ENCODE measurements at regions not wholly inside any gene's neighbourhood (a gene's known extent, or its start where the extent isn't known, plus 50 kb on each side); places are given as distances from the start of the nearest gene placed in this dataset.

DNA sequence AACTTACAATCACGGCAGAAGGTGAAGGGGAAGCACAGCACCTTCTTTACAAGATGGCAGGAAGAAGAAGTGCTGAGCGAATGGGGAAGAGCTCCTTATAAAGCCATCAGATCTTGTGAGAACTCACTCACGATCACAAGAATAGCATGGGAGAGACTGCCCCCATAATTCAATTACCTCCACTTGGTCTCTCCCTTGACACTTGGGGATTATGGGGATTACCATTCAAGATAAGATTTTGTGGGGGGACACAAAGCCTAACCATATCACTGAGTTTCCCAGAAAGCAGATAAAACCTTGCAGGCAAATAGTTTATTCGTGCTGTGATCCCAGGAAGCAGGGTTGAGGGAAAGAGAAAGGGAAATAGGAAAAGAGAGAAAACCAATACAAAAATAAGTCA, 69.0 kb upstream of the GYPA start:
- no peaks in the 10 kb centered on the region for H3K27me3 ChIP-seq (ENCODE audit: control insufficient read depth in 4 of 4, insufficient read depth in 4 of 4, low read length in 3 of 4)
- H3K4me3 ChIP-seq (ENCODE audit: low read depth in 1 of 3, low read length in 3 of 3): no peak overlapping the region
- no peak overlapping the region for H3K9ac ChIP-seq (ENCODE audit: low read depth in 1 of 2, low read length in 2 of 2)
- DNase-seq (ENCODE audit: low spot score): no peak
- TF ChIP-seq, protein P1, sequence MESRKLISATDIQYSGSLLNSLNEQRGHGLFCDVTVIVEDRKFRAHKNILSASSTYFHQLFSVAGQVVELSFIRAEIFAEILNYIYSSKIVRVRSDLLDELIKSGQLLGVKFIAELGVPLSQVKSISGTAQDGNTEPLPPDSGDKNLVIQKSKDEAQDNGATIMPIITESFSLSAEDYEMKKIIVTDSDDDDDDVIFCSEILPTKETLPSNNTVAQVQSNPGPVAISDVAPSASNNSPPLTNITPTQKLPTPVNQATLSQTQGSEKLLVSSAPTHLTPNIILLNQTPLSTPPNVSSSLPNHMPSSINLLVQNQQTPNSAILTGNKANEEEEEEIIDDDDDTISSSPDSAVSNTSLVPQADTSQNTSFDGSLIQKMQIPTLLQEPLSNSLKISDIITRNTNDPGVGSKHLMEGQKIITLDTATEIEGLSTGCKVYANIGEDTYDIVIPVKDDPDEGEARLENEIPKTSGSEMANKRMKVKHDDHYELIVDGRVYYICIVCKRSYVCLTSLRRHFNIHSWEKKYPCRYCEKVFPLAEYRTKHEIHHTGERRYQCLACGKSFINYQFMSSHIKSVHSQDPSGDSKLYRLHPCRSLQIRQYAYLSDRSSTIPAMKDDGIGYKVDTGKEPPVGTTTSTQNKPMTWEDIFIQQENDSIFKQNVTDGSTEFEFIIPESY (IDR thresholded peaks at IDR 0.05): no peak
- no peak for TF ChIP-seq RAD21 (IDR thresholded peaks at IDR 0.05)
- no peak for TF ChIP-seq ATF3 (IDR thresholded peaks at IDR 0.05)
- TF ChIP-seq JUND (IDR thresholded peaks at IDR 0.05): no peak
- TF ChIP-seq EGR1 (IDR thresholded peaks at IDR 0.05; ENCODE audit: low read depth in 2 of 2): no peak
- no peak for TF ChIP-seq FOXA1 (IDR thresholded peaks at IDR 0.05)
- TF ChIP-seq FOXA2 (IDR thresholded peaks at IDR 0.05): no peak
- TF ChIP-seq, protein P2, sequence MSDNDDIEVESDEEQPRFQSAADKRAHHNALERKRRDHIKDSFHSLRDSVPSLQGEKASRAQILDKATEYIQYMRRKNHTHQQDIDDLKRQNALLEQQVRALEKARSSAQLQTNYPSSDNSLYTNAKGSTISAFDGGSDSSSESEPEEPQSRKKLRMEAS (IDR thresholded peaks at IDR 0.05): no peak
- no peak for TF ChIP-seq NR2F2 (IDR thresholded peaks at IDR 0.05)
- TF ChIP-seq GABPA (IDR thresholded peaks at IDR 0.05 in 1 of 2, conservative IDR thresholded peaks at IDR 0.05 in 1 of 2): no peak
- TF ChIP-seq HNF4G (IDR thresholded peaks at IDR 0.05): no peak
- no peak for TF ChIP-seq TAF1 (conservative IDR thresholded peaks at IDR 0.05)
- no peak for TF ChIP-seq RXRA (IDR thresholded peaks at IDR 0.05)
- no peaks in the 10 kb centered on the region for H3K4me1 ChIP-seq (ENCODE audit: control insufficient read depth in 4 of 4, insufficient read depth in 4 of 4, low read length in 3 of 4)
- no peaks in the 10 kb centered on the region for H3K36me3 ChIP-seq (ENCODE audit: control insufficient read depth in 4 of 4, insufficient read depth in 3 of 4, low read depth in 1 of 4, low read length in 3 of 4)
- no peaks in the 10 kb centered on the region for H3K9me3 ChIP-seq (ENCODE audit: control insufficient read depth in 4 of 4, low read length in 3 of 4)
- no peak overlapping the region for H3K27ac ChIP-seq (ENCODE audit: low read depth in 1 of 2, low read length in 2 of 2)
- WGBS: 47% methylated on average over 4 of the region's 4 CpGs

DNA sequence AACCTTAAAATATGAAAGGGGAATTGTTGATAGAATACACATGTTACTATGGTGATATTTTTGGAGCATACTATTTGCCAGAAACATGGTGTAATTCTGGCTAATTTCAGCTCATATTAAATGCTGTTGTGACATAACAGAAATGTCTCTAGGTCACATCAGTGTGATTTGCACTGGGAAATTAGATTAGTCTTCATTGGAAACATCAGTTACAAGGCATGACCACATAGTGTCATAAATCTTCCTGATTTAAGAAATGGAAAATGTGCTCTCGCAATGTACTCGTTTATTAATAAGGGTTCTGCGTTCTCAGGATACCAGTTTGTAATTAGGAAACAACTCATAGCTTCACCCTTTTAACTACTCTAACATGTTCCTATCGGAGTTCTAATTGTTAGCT, 72.9 kb upstream of the GYPA start:
- Histone ChIP-seq H3K27me3 (ENCODE audit: control insufficient read depth in 4 of 4, insufficient read depth in 4 of 4, low read length in 3 of 4) (no peaks in the 10 kb centered on the region), H3K9ac (ENCODE audit: low read depth in 1 of 2, low read length in 2 of 2) (no peak overlapping the region), H3K4me3 (ENCODE audit: low read depth in 1 of 3, low read length in 3 of 3) (no peak overlapping the region), H3K4me1 (ENCODE audit: control insufficient read depth in 4 of 4, insufficient read depth in 4 of 4, low read length in 3 of 4) (no peaks in the 10 kb centered on the region), H3K36me3 (ENCODE audit: control insufficient read depth in 4 of 4, insufficient read depth in 3 of 4, low read depth in 1 of 4, low read length in 3 of 4) (no peaks in the 10 kb centered on the region), H3K9me3 (ENCODE audit: control insufficient read depth in 4 of 4, low read length in 3 of 4) (no peaks in the 10 kb centered on the region), H3K27ac (ENCODE audit: low read depth in 1 of 2, low read length in 2 of 2) (no peak overlapping the region)
- TF ChIP-seq, protein P2 (IDR thresholded peaks at IDR 0.05): no peak
- TF ChIP-seq GABPA (IDR thresholded peaks at IDR 0.05 in 1 of 2, conservative IDR thresholded peaks at IDR 0.05 in 1 of 2) (no peak), FOXA2 (IDR thresholded peaks at IDR 0.05) (no peak), EGR1 (IDR thresholded peaks at IDR 0.05; ENCODE audit: low read depth in 2 of 2) (no peak), SP1 (IDR thresholded peaks at IDR 0.05) (no peak)
- 82% methylated on average over 4 of the region's 4 CpGs for WGBS
- no peak for DNase-seq (ENCODE audit: low spot score)

GRCh38 chr4:144223149-144223548, 82.6 kb upstream of the GYPA start:
- Histone ChIP-seq H3K27me3 (ENCODE audit: control insufficient read depth in 4 of 4, insufficient read depth in 4 of 4, low read length in 3 of 4) (peaks cover 0 to 3% (median 0%) of the 10 kb centered on the region in 4 donors), H3K27ac (ENCODE audit: low read depth in 1 of 2, low read length in 2 of 2) (no peak overlapping the region), H3K4me3 (ENCODE audit: low read depth in 1 of 3, low read length in 3 of 3) (no peak overlapping the region), H3K36me3 (ENCODE audit: control insufficient read depth in 4 of 4, insufficient read depth in 3 of 4, low read depth in 1 of 4, low read length in 3 of 4) (no peaks in the 10 kb centered on the region), H3K9me3 (ENCODE audit: control insufficient read depth in 4 of 4, low read length in 3 of 4) (no peaks in the 10 kb centered on the region), H3K4me1 (ENCODE audit: control insufficient read depth in 4 of 4, insufficient read depth in 4 of 4, low read length in 3 of 4) (no peaks in the 10 kb centered on the region), H3K9ac (ENCODE audit: low read depth in 1 of 2, low read length in 2 of 2) (no peak overlapping the region)
- 92% methylated on average over 1 of the region's 1 CpG for WGBS
- no peak for DNase-seq (ENCODE audit: low spot score)
- no peak for TF ChIP-seq CTCF (IDR thresholded peaks at IDR 0.05; ENCODE audit: low read depth, low read length, missing input control)
- TF ChIP-seq, protein P3, sequence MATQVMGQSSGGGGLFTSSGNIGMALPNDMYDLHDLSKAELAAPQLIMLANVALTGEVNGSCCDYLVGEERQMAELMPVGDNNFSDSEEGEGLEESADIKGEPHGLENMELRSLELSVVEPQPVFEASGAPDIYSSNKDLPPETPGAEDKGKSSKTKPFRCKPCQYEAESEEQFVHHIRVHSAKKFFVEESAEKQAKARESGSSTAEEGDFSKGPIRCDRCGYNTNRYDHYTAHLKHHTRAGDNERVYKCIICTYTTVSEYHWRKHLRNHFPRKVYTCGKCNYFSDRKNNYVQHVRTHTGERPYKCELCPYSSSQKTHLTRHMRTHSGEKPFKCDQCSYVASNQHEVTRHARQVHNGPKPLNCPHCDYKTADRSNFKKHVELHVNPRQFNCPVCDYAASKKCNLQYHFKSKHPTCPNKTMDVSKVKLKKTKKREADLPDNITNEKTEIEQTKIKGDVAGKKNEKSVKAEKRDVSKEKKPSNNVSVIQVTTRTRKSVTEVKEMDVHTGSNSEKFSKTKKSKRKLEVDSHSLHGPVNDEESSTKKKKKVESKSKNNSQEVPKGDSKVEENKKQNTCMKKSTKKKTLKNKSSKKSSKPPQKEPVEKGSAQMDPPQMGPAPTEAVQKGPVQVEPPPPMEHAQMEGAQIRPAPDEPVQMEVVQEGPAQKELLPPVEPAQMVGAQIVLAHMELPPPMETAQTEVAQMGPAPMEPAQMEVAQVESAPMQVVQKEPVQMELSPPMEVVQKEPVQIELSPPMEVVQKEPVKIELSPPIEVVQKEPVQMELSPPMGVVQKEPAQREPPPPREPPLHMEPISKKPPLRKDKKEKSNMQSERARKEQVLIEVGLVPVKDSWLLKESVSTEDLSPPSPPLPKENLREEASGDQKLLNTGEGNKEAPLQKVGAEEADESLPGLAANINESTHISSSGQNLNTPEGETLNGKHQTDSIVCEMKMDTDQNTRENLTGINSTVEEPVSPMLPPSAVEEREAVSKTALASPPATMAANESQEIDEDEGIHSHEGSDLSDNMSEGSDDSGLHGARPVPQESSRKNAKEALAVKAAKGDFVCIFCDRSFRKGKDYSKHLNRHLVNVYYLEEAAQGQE (IDR thresholded peaks at IDR 0.05): no peak
- no peak for TF ChIP-seq NR2F2 (IDR thresholded peaks at IDR 0.05)
- TF ChIP-seq GABPA (IDR thresholded peaks at IDR 0.05 in 1 of 2, conservative IDR thresholded peaks at IDR 0.05 in 1 of 2): no peak
- no peak for TF ChIP-seq JUND (IDR thresholded peaks at IDR 0.05)
- TF ChIP-seq EGR1 (IDR thresholded peaks at IDR 0.05; ENCODE audit: low read depth in 2 of 2): no peak
- no peak for TF ChIP-seq HNF4G (IDR thresholded peaks at IDR 0.05)
- TF ChIP-seq ATF3 (IDR thresholded peaks at IDR 0.05): no peak
- no peak for TF ChIP-seq RXRA (IDR thresholded peaks at IDR 0.05)
- no peak for TF ChIP-seq TAF1 (conservative IDR thresholded peaks at IDR 0.05)

Data from liver (tissue), 8 donors.